Activated CD8-positive, alpha-beta memory T cell treated with anti-CD3 and anti-CD28 coated beads, Interleukin-2, amount 50 U/mL, for 24 hours (primary cell): ENCODE measurements at regions not wholly inside any gene's neighbourhood (a gene's known extent, or its start where the extent isn't known, plus 50 kb on each side); places are given as distances from the start of the nearest gene placed in this dataset.
"Not testable (repeated sequence)": the region's sequence is repeated elsewhere in the genome, so short reads cannot be mapped to it uniquely, and the experiment has no call there.

Experiments
- DNase-seq: peaks from one replicate; pipeline ENCODE4 v3.0.0-alpha.2; 2020; ENCODE audit errors: extremely low read depth

GRCh38 chr2:136284226-136285119 lies 166.5 kb upstream of the CXCR4 start:
- no peak for DNase-seq

DNA sequence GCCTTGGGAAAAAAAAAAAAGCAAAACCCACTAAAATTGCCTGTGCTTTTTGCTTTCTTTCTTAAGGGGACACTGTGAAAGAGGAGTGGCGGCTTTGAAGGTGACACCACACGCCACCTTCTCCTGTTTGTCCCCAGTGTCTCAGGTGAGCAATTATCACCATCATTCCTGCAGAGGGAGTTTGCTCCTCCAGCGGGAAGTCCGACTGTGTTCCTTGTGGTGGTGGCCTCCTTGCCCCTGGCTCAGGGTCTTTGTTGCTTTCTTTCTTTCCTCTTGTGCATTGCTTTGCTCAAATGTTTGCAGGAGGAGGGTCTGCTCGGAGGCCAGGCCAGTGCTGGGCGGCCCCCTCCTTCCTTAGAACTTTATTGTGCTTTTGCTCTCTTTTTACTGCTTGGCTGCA lies 164.3 kb upstream of the CXCR4 start:
- DNase-seq = no peak

DNA sequence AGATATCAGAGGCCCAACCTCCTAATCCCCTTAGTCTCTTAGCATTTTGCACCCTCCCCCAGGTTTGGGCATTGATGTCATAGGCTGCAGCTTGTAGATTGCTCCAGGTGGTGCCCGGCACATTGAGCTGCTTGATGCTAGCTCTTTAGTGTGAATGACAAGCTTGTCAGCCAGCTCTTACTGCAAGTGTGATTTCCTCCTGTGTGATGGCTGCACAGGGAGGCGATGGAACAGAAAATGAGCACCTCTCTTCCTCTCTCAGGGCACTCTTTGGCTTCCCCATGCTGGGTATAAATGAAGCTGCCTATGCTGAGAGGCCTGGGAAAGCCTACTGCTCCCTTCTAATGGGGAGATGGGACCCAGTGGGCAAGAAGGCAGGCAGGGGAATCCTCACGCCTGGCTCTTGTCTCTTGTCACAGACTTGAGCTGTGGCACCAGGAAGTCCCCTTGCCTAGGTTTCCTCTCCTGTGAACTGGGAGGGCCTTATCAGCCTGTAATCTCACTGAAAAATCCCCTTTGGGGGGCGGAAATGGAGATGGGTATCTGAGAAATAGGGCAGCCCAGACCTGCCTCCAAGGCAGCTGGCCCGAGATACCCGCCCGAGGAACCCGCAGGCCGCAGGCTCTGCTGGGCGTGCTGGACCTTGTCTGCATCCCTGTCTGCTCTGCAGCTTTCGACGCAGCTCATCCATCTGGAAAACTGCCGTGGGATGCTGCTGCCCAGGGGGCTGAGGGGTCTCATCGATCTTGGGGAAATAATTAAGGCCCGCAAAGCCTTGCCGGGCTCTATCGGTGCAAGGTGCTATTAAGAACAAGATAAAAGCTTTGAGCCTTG lies 163.5 kb upstream of the CXCR4 start:
- peak; percentile 7 for DNase-seq

- not testable (repeated sequence) for DNase-seq
These were observed 148.4 kb upstream of the CXCR4 start for GRCh38 chr2:136266346-136266745.

GRCh38 chr2:136259551-136259950 lies 141.6 kb upstream of the CXCR4 start:
- no peak for DNase-seq

GRCh38 chr2:136257893-136258292 lies 139.9 kb upstream of the CXCR4 start:
- DNase-seq = no peak

DNA sequence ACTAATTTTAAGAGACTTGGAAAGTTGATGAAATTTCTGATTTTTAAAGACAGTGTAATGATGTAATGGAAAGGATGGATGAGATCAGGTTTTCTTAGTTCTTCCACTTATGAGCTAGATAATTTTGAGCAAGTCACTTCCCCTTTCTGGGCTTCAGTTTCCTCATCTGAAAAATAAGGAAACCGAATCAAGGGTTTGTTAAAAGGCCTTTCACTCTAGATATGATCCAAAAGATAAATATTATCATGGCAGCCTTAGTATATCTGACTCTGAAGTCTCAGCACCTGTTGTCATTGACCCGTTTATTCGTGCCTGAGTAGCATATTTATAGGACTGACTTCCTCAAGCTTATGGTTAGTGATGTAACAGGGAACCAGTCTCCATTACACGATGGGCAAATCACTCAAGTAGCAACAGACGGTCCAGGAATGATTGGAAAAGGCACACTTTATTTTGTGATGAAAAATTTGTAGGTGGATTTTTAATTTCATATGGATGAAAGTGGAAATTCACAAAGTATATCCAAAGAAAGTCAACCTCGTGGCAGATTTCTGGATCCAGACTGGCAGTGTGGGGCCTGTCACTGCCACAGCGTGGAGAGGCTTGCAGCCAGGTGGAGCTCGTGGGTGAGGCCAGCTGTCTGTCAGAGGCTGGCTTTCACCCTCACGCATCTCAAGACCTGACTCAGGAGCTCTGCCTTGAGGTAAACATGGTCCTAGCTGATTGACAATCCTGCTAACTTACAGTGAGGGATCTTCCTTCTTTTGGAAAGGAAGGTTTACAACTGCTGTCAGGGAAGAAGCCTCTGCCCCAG lies 137.9 kb upstream of the CXCR4 start:
- no peak for DNase-seq

DNA sequence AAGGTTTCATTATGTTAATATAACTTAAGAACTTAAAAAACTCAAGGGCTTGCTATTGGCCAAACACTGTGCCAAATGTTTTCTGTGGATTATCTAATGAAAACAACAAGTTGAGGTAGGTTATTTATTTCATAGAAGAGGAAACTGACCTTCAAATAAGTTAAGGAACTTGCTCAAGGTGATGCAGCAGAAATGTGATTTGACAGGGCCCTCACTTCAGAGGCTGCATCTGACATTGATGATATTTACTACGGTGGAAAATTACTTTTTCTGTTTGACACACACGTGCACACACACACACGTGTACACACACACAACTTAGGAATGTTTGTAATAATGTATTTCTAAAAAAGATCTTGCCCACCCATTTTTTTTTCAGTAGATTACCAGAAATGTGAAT lies 137.2 kb upstream of the CXCR4 start:
- no peak for DNase-seq

DNA sequence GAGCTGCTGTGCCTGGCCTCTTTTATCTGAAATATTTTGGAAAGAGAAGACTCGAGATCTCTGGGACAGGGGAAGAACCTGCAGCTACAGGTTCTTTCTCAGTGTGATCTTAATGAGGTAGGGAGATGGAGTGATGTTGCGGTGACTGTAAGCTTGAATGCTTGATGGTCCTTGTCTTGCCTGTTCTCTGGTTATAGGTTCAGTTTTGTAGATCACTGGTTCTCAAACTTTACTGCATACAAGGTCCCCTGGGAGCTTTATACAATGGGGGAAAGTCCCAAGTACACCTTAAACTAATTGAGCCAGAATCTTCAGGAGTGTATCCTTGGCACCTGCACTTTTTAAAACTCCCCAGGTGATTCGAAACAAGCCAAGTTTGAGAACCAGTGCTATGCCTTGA lies 136.7 kb upstream of the CXCR4 start:
- DNase-seq = no peak

DNA sequence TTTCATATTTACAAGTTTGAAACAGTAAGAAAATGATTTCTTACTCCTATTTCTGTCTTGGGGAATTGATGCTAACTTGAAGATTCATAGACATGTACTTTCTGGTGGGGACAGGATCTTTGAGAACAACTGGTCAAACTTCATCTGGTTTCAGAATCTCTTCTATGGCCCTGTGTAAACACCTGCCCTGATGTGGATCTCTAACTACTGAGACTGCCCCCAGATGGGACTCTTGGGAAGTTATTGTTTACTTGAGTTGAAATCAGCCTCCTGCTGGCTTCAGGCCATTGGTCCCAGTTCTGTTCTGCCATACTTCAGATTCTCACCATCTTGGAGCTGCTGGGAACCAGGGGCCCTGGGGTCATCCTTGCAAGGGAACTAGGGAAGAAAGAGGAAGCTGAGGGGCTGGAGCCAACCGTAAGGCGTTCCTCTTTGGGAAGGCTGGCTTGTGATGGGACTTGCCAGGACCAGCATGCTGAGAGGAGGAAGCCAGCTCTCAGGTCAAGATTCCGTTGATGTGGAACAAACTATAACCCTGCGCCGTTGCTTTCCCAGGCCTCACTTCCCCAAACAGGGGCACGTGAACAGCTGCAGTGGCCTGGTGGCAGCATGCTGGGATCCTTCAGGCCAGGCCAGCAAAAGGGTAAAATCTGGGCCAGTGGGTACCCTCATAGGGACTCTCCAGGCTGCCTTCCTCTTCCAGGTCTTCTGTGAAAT lies 135.5 kb upstream of the CXCR4 start:
- DNase-seq = no peak

DNA sequence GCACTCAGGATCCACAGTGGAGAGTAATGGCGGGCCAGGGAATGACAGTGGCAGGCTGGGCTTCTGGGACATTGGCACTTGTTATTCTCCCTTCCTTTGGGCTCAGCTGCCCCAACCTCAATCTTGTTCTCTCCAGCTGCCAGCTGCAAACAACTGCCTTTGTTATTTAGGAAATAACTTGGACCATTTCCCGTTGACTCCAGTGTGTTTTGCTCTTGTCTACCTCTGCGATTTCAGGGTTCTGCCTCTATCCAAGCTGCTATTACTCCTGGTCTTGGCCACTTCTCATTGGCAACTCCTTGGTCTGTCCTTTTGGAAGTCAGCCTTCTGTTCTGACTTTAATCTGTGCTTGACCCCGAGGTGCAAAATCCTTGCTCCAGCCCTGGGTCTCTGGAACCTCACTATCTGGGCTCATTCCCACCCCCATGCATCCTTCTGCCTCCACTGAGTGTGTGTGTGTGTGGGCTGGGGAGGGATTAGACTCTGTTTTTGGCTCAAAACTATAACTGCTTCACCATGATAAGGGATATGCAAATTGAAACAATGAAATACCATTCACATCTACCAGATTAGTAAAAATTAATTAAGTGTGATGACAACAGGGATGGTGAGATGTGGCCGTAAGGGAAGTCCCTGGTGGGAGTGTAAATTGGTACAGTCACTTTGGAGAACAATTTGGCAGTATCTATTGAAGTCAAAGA lies 134.1 kb upstream of the CXCR4 start:
- no peak for DNase-seq

GRCh38 chr2:136251197-136251884 lies 133.4 kb upstream of the CXCR4 start:
- no peak for DNase-seq

DNA sequence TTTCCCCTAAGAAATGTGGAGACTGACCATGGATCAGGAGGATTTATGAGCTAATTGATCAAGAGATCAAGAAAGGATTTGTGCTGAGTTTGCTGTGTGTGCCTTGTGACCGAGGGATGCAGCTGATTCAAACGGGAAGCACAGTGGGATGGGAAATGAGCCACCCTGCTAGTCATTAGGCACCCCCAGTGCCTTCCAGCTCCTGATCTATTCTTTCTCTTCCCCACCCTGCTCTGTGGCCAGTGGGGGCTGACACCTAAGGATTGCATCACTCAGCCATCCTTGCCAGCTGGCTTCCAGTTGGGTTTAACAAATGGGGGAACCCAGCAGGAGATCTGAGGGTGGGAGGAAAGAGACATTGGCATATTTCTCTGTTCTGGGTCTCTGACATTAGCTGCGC lies 132.2 kb upstream of the CXCR4 start:
- no peak for DNase-seq

DNA sequence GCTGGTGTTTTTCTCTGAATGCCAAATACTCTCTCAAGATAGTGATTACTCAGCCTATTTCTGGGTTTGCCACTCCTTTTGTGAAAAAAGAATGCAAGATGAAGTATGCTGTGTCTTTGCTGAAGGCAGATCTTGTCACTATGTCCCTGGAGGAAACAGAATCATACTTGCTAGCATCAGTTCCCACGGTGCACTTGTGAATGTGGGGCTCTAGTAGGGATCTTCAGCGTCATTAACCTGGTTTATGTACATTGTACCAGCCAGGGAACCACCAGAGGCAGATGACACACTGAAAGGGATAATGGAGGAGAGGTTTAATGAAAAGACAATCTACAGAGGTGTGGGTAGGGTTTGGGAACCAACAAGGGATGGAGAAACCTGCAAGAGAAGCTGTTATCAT lies 131.0 kb upstream of the CXCR4 start:
- no peak for DNase-seq

DNA sequence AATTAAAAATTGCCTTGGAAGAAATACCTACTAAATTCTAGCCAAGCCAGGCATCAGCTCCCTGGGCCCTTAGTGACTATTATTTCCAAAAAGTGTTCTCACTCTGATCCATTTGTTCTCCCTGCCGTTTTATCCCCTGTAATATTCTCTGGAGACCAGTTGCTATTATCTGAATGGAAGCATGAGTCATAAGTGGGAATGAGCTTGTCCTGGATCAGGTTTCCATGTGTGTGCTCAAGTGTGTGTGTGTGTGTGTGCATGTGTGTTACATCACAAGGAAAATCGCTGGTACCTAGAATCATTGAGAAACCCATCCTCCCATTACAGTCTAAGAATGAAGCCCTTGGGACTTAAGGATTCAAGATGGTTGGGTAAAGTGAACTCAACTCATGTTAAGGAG lies 130.3 kb upstream of the CXCR4 start:
- no peak for DNase-seq

DNA sequence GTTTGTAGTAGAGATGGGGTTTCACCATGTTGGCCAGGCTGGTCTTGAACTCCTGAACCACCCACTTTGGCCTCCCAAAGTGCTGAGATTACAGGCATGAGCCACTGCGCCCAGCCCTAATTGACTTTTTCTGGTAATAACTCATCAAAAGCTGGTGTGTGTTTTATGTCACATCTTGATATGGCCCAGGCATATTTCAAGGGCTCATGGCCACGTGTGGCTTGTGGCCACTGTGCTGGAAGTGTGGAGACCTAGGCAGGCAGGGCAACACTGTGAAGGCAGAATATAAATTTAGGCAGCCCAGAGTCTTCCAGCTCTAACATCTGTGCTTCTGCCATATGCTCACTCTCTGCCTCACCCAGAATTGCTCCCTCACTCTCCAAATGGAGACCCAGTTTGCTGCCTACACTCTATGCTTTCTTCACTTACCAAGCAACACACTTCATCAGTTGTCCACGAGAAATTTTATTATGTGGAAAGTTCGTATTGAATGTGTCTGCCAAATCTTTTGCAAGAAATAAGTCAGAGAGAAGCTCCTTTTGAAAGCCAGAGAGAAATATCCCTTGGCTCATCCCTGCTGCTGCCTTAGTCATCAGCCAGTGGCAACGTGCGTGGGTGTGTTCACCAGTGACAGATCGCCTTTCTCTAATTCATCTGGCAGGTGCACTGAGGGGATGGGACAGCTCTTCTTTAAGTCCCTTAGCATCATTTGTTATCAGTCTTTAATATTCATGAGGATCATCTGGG lies 129.4 kb upstream of the CXCR4 start:
- no peak for DNase-seq

- no peak for DNase-seq
These were observed 128.2 kb upstream of the CXCR4 start for GRCh38 chr2:136246086-136246669.

DNA sequence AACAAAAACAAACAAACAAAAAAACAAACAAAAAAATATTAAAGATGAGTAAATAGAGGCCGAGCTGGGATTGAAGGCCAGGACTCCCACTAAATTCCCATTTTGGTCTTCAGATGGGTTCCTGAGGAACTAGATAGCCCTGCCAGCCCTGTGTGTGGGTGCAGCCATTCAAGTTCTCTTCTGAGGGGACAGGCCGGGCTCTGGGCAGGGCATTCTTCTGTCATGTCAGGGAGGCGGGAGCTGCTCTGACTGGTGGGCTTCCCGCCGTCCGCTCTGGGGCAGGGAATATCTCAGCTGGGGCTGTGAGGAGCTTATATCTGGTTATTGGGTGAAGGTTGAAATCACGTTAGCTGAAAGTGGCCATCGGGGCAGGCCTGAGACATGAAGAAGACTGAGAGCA lies 127.3 kb upstream of the CXCR4 start:
- DNase-seq = no peak

DNA sequence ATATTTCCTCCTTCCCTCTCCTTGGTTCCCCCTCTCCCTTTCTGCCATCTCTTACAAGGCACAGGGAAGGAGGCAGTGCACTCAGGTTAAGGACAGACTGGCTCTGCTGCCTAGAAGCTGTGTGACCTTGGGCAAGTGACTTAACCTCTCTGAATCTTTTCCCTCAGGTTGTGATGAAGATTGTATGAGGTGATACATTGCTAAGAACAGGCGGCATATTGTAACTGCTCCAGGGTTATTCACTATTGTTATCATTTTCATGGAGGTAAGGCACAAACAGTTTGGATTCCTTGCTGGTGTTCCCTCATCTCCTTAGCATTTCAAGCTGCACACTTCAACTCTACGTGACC lies 126.6 kb upstream of the CXCR4 start:
- DNase-seq = no peak
